ENCODE measurements at regions not wholly inside any gene's neighbourhood (a gene's known extent, or its start where the extent isn't known, plus 50 kb on each side); places are given as distances from the start of the nearest gene placed in this dataset.

- no peak overlapping the region for H3K4me3 Mint-ChIP-seq
- H3K36me3 Mint-ChIP-seq (ENCODE audit: low read depth): no peaks in the 10 kb centered on the region
These were observed 285.4 kb upstream of the BOD1L1 start for GRCh38 chr4:13912966-13913365.

GRCh38 chr4:13917015-13917414, 289.5 kb upstream of the BOD1L1 start:
- Histone ChIP-seq H3K4me3 (ENCODE audit: low read length) (no peak overlapping the region), H3K27me3 (ENCODE audit: control insufficient read depth, insufficient read depth, low read length, poor library complexity, severe bottlenecking) (peaks cover 33% of the 10 kb centered on the region), H3K9me3 (ENCODE audit: control insufficient read depth, low read length) (no peaks in the 10 kb centered on the region), H3K27ac (ENCODE audit: low read depth, low read length) (no peak overlapping the region), H3K4me1 (ENCODE audit: control insufficient read depth, insufficient read depth, low read length) (no peaks in the 10 kb centered on the region), H3K9ac (ENCODE audit: extremely low read depth, low read length, poor library complexity, severe bottlenecking) (no peak overlapping the region), H3K36me3 (ENCODE audit: control insufficient read depth, insufficient read depth, low read length) (no peaks in the 10 kb centered on the region)
- DNase-seq: no peak
- H3K4me3 Mint-ChIP-seq: no peak overlapping the region
- no peak for TF ChIP-seq CTCF (conservative IDR thresholded peaks at IDR 0.05)
- H3K27ac Mint-ChIP-seq: no peak overlapping the region
- WGBS, 2 experiments (ENCODE audit: insufficient coverage in 1 of 2, insufficient read length in 1 of 2): 100% methylated on average over 1 of the region's 1 CpG; no CpG with 5 or more reads in 1 of the 2 experiments
- no peaks in the 10 kb centered on the region for H3K36me3 Mint-ChIP-seq (ENCODE audit: low read depth)
- H3K4me1 Mint-ChIP-seq: peaks cover 2% of the 10 kb centered on the region
- peaks cover 10% of the 10 kb centered on the region for H3K27me3 Mint-ChIP-seq (ENCODE audit: insufficient read depth)
- no peaks in the 10 kb centered on the region for H3K9me3 Mint-ChIP-seq

More at GRCh38 chr4:13912966-13913365, 285.4 kb upstream of the BOD1L1 start:
- Histone ChIP-seq H3K4me3 (ENCODE audit: low read length) (no peak overlapping the region), H3K4me1 (ENCODE audit: control insufficient read depth, insufficient read depth, low read length) (no peaks in the 10 kb centered on the region), H3K27me3 (ENCODE audit: control insufficient read depth, insufficient read depth, low read length, poor library complexity, severe bottlenecking) (peaks cover 55% of the 10 kb centered on the region), H3K9me3 (ENCODE audit: control insufficient read depth, low read length) (no peaks in the 10 kb centered on the region), H3K9ac (ENCODE audit: extremely low read depth, low read length, poor library complexity, severe bottlenecking) (no peak overlapping the region), H3K36me3 (ENCODE audit: control insufficient read depth, insufficient read depth, low read length) (no peaks in the 10 kb centered on the region), H3K27ac (ENCODE audit: low read depth, low read length) (no peak overlapping the region)
- Mint-ChIP-seq H3K9me3 (no peaks in the 10 kb centered on the region), H3K27me3 (ENCODE audit: insufficient read depth) (peaks cover 17% of the 10 kb centered on the region), H3K27ac (no peak overlapping the region), H3K4me1 (no peaks in the 10 kb centered on the region)
- TF ChIP-seq CTCF (conservative IDR thresholded peaks at IDR 0.05): no peak
- no peak for DNase-seq

GRCh38 chr4:13918110-13918509, 290.6 kb upstream of the BOD1L1 start:
- 94% methylated on average over 2 of the region's 2 CpGs; no CpG with 5 or more reads in 1 of the 2 experiments for WGBS, 2 experiments (ENCODE audit: insufficient coverage in 1 of 2, insufficient read length in 1 of 2)
- Mint-ChIP-seq H3K36me3 (ENCODE audit: low read depth) (no peaks in the 10 kb centered on the region), H3K4me1 (peaks cover 2% of the 10 kb centered on the region), H3K9me3 (no peaks in the 10 kb centered on the region), H3K27me3 (ENCODE audit: insufficient read depth) (peaks cover 9% of the 10 kb centered on the region), H3K27ac (no peak overlapping the region), H3K4me3 (no peak overlapping the region)
- Histone ChIP-seq H3K9ac (ENCODE audit: extremely low read depth, low read length, poor library complexity, severe bottlenecking) (no peak overlapping the region), H3K4me1 (ENCODE audit: control insufficient read depth, insufficient read depth, low read length) (no peaks in the 10 kb centered on the region), H3K36me3 (ENCODE audit: control insufficient read depth, insufficient read depth, low read length) (no peaks in the 10 kb centered on the region), H3K4me3 (ENCODE audit: low read length) (no peak overlapping the region), H3K27me3 (ENCODE audit: control insufficient read depth, insufficient read depth, low read length, poor library complexity, severe bottlenecking) (peaks cover 37% of the 10 kb centered on the region), H3K9me3 (ENCODE audit: control insufficient read depth, low read length) (no peaks in the 10 kb centered on the region), H3K27ac (ENCODE audit: low read depth, low read length) (no peak overlapping the region)
- no peak for TF ChIP-seq CTCF (conservative IDR thresholded peaks at IDR 0.05)
- DNase-seq: no peak
